ENCODE measurements at regions not wholly inside any gene's neighbourhood (a gene's known extent, or its start where the extent isn't known, plus 50 kb on each side); places are given as distances from the start of the nearest gene placed in this dataset.

GRCh38 chr1:112788054-112788453 is 72.9 kb upstream of the PPM1J start:
- DNase-seq (ENCODE audit: low read depth), result no peak

- no peak for DNase-seq (ENCODE audit: low read depth)
Measured at GRCh38 chr1:112783059-112783458, 67.9 kb upstream of the PPM1J start.

- DNase-seq (ENCODE audit: low read depth), result no peak
Measured at GRCh38 chr1:112779665-112780526, 64.8 kb upstream of the PPM1J start.

- no peak for DNase-seq (ENCODE audit: low read depth)
Measured at GRCh38 chr1:112778137-112778536, 63.0 kb upstream of the PPM1J start.

GRCh38 chr1:112776688-112777087 is 61.6 kb upstream of the PPM1J start:
- no peak for DNase-seq (ENCODE audit: low read depth)

GRCh38 chr1:112772781-112773180 is 57.6 kb upstream of the PPM1J start:
- DNase-seq (ENCODE audit: low read depth), result no peak

- no peak for DNase-seq (ENCODE audit: low read depth)
Measured at GRCh38 chr1:112770724-112771123, 55.6 kb upstream of the PPM1J start.

GRCh38 chr1:112769611-112770010 is 54.5 kb upstream of the PPM1J start:
- DNase-seq (ENCODE audit: low read depth), result no peak

- no peak for DNase-seq (ENCODE audit: low read depth)
Measured at GRCh38 chr1:112767646-112768045, 52.5 kb upstream of the PPM1J start.

Data from stromal cell of bone marrow (primary cell).